ENCODE measurements at regions not wholly inside any gene's neighbourhood (a gene's known extent, or its start where the extent isn't known, plus 50 kb on each side); places are given as distances from the start of the nearest gene placed in this dataset.

DNA sequence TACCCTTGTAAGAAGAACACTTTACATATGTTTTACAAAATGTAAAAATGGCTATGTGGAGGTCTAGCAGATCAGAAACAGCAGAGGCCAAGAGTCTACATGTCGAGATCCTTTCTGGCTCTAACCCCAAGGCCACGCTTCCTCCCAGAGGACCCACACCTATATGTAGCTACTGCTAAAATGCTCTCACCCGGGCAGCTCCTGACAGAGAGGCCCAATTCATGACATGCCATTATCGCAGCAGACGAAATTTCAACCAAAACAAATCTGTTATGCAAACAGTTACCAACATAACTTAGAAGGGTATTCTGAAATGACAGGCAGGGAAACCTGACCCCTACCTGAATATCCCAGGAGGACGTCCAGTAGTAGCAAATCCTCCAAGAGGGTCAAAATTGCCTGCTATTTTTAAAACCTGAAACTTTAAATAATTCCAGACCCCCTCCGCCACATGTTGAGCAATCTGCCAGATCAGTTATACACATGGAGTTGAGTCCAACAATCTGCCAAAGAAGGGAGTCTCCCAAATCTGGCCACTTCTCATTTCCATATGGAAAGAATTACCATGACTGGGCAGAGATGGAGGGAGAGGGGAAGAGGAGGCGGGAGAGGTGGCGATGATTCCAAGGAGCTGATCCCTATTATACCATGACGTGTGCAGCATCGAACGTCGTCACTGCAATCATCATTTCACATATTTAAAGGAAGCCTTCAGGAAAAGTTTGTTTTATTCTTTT is 192.9 kb upstream of the TBL1X start:
- Histone ChIP-seq H3F3A (ENCODE audit: low read depth) (no peaks in the 10 kb centered on the region), H3K27ac (no peak overlapping the region), H3K36me3 (no peaks in the 10 kb centered on the region), H3K9me3 (ENCODE audit: low read depth) (no peaks in the 10 kb centered on the region), H3K27me3 (no peaks in the 10 kb centered on the region), H2AFZ (replicated peaks) (no peak overlapping the region), H3K79me2 (ENCODE audit: low read depth) (no peaks in the 10 kb centered on the region), H3K4me2 (no peak overlapping the region), H3K9ac (no peak overlapping the region), H3K4me1 (no peaks in the 10 kb centered on the region), H3K4me3 (no peak overlapping the region), H4K20me1 (ENCODE audit: low read depth) (no peaks in the 10 kb centered on the region)
- TF ChIP-seq, protein P1, sequence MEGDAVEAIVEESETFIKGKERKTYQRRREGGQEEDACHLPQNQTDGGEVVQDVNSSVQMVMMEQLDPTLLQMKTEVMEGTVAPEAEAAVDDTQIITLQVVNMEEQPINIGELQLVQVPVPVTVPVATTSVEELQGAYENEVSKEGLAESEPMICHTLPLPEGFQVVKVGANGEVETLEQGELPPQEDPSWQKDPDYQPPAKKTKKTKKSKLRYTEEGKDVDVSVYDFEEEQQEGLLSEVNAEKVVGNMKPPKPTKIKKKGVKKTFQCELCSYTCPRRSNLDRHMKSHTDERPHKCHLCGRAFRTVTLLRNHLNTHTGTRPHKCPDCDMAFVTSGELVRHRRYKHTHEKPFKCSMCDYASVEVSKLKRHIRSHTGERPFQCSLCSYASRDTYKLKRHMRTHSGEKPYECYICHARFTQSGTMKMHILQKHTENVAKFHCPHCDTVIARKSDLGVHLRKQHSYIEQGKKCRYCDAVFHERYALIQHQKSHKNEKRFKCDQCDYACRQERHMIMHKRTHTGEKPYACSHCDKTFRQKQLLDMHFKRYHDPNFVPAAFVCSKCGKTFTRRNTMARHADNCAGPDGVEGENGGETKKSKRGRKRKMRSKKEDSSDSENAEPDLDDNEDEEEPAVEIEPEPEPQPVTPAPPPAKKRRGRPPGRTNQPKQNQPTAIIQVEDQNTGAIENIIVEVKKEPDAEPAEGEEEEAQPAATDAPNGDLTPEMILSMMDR (IDR thresholded peaks at IDR 0.05), result no peak
- TF ChIP-seq EZH2 (IDR thresholded peaks at IDR 0.05) (no peak), EZH2phosphoT487 (IDR thresholded peaks at IDR 0.05) (no peak)
- DNase-seq (ENCODE audit: low spot score), result no peak
- peaks cover 2% of the 10 kb centered on the region for H3K27me3 Mint-ChIP-seq (ENCODE audit: insufficient read depth, low read depth)
- H3K27ac Mint-ChIP-seq, result no peak overlapping the region
- no peaks in the 10 kb centered on the region for H3K36me3 Mint-ChIP-seq
- H3K4me3 Mint-ChIP-seq, result no peak overlapping the region
- peaks cover 2% of the 10 kb centered on the region for H3K9me3 Mint-ChIP-seq
- H3K4me1 Mint-ChIP-seq, result no peaks in the 10 kb centered on the region

- no peaks in the 10 kb centered on the region for H3F3A ChIP-seq (ENCODE audit: low read depth)
- H3K27me3 Mint-ChIP-seq (ENCODE audit: insufficient read depth, low read depth), result peaks cover 2% of the 10 kb centered on the region
- H3K9me3 ChIP-seq (ENCODE audit: low read depth), result no peaks in the 10 kb centered on the region
- H3K27me3 ChIP-seq, result no peaks in the 10 kb centered on the region
- no peak for DNase-seq (ENCODE audit: low spot score)
- H3K27ac ChIP-seq, result no peak overlapping the region
- no peaks in the 10 kb centered on the region for H3K36me3 ChIP-seq
- no peak overlapping the region for H3K4me3 ChIP-seq
- TF ChIP-seq, protein P1 (IDR thresholded peaks at IDR 0.05), result no peak
- TF ChIP-seq EZH2 (IDR thresholded peaks at IDR 0.05), result no peak
- TF ChIP-seq EZH2phosphoT487 (IDR thresholded peaks at IDR 0.05), result no peak
- H3K9me3 Mint-ChIP-seq, result peaks cover 2% of the 10 kb centered on the region
- H3K9ac ChIP-seq, result no peak overlapping the region
- H3K36me3 Mint-ChIP-seq, result no peaks in the 10 kb centered on the region
- no peak overlapping the region for H3K4me2 ChIP-seq
- no peaks in the 10 kb centered on the region for H4K20me1 ChIP-seq (ENCODE audit: low read depth)
- H3K4me1 ChIP-seq, result peaks cover 2% of the 10 kb centered on the region
- no peak overlapping the region for H2AFZ ChIP-seq (replicated peaks)
- H3K27ac Mint-ChIP-seq, result no peak overlapping the region
- no peaks in the 10 kb centered on the region for H3K79me2 ChIP-seq (ENCODE audit: low read depth)
- no peak overlapping the region for H3K4me3 Mint-ChIP-seq
- H3K4me1 Mint-ChIP-seq, result peaks cover 8% of the 10 kb centered on the region
These were observed 191.1 kb upstream of the TBL1X start for GRCh38 chrX:9273744-9274143.

- no peaks in the 10 kb centered on the region for H3F3A ChIP-seq (ENCODE audit: low read depth)
- peaks cover 13% of the 10 kb centered on the region for H3K4me1 Mint-ChIP-seq
- H3K27me3 Mint-ChIP-seq (ENCODE audit: insufficient read depth, low read depth), result peaks cover 4% of the 10 kb centered on the region
- peaks cover 6% of the 10 kb centered on the region for H3K4me1 ChIP-seq
- TF ChIP-seq EZH2 (IDR thresholded peaks at IDR 0.05) (no peak), EZH2phosphoT487 (IDR thresholded peaks at IDR 0.05) (no peak)
- TF ChIP-seq, protein P1 (IDR thresholded peaks at IDR 0.05), result no peak
- H3K4me3 ChIP-seq, result no peak overlapping the region
- H3K36me3 ChIP-seq, result no peaks in the 10 kb centered on the region
- no peak for DNase-seq (ENCODE audit: low spot score)
- no peak overlapping the region for H3K4me3 Mint-ChIP-seq
- no peaks in the 10 kb centered on the region for H3K36me3 Mint-ChIP-seq
- H2AFZ ChIP-seq (replicated peaks), result peak overlapping the region; percentile 50
- H3K9ac ChIP-seq, result no peak overlapping the region
- H3K27me3 ChIP-seq, result no peaks in the 10 kb centered on the region
- no peaks in the 10 kb centered on the region for H3K79me2 ChIP-seq (ENCODE audit: low read depth)
- peak overlapping the region; percentile 76 for H3K27ac Mint-ChIP-seq
- peaks cover 3% of the 10 kb centered on the region for H3K9me3 ChIP-seq (ENCODE audit: low read depth)
- H3K27ac ChIP-seq, result no peak overlapping the region
- H4K20me1 ChIP-seq (ENCODE audit: low read depth), result no peaks in the 10 kb centered on the region
- H3K4me2 ChIP-seq, result no peak overlapping the region
- H3K9me3 Mint-ChIP-seq, result peaks cover 3% of the 10 kb centered on the region
These were observed 186.2 kb upstream of the TBL1X start for GRCh38 chrX:9278475-9279233.

All from neural progenitor cell (in vitro differentiated cells).